HEK293T (cell line): ENCODE measurements at regions not wholly inside any gene's neighbourhood (a gene's known extent, or its start where the extent isn't known, plus 50 kb on each side); places are given as distances from the start of the nearest gene placed in this dataset.
"Not testable (repeated sequence)": the region's sequence is repeated elsewhere in the genome, so short reads cannot be mapped to it uniquely, and the experiment has no call there.

Experiments
- CTCF ChIA-PET: fragments of 350-600 bp; formaldehyde crosslinking; extraction: SDS; loops from one replicate; lab custom pipeline; 2021; ENCODE audit warnings: antibody characterized with exemption, inconsistent platforms; lab: Yijun Ruan, JAX
- POLR2A ChIA-PET: fragments of 350-600 bp; formaldehyde crosslinking; extraction: SDS; loops from one replicate; lab custom pipeline; 2020; ENCODE audit warnings: antibody characterized with exemption, inconsistent platforms; lab: Yijun Ruan, JAX
- DNase-seq: peaks from one replicate; pipeline ENCODE4 v3.0.0; 2012; ENCODE audit warnings: mixed read lengths; ENCODE audit errors: extremely low spot score
- ARNT ChIP-seq: fragments of 450-650 bp; IDR thresholded peaks from 2 replicates; pipeline ENCODE4 v1.6.1; 2017; ENCODE audit warnings: mild to moderate bottlenecking
- BHLHE40 ChIP-seq: fragments of 450-650 bp; IDR thresholded peaks from 2 replicates; pipeline ENCODE4 v1.6.1; 2016; ENCODE audit warnings: mild to moderate bottlenecking, moderate library complexity, borderline replicate concordance
- CTBP1 ChIP-seq: fragments of 450-650 bp; IDR thresholded peaks from 2 replicates; pipeline ENCODE4 v1.6.1; 2016; ENCODE audit warnings: borderline replicate concordance
- ELF4 ChIP-seq: fragments of 450-650 bp; IDR thresholded peaks from 2 replicates; pipeline ENCODE4 v1.6.1; 2017; ENCODE audit warnings: antibody characterized with exemption
- FOXA1 ChIP-seq: fragments of 450-650 bp; IDR thresholded peaks from 2 replicates; pipeline ENCODE4 v1.6.1; 2016; ENCODE audit warnings: mild to moderate bottlenecking
- FOXK2 ChIP-seq: fragments of 450-650 bp; IDR thresholded peaks from 2 replicates; pipeline ENCODE4 v1.6.1; 2016; ENCODE audit warnings: mild to moderate bottlenecking
- FOXM1 ChIP-seq: fragments of 450-650 bp; IDR thresholded peaks from 2 replicates; pipeline ENCODE4 v1.6.1; 2017; ENCODE audit warnings: mild to moderate bottlenecking, borderline replicate concordance
- HDGF ChIP-seq: fragments of 450-650 bp; IDR thresholded peaks from 2 replicates; pipeline ENCODE4 v1.6.1; 2017; ENCODE audit warnings: antibody characterized with exemption, borderline replicate concordance
- L3MBTL2 ChIP-seq: fragments of 450-650 bp; conservative IDR thresholded peaks from 2 replicates; pipeline ENCODE4 v1.6.1; 2016; ENCODE audit warnings: mild to moderate bottlenecking
- LEF1 ChIP-seq: fragments of 450-650 bp; IDR thresholded peaks from 2 replicates; pipeline ENCODE4 v1.6.1; 2017; ENCODE audit warnings: mild to moderate bottlenecking, borderline replicate concordance
- NFRKB ChIP-seq: fragments of 450-650 bp; IDR thresholded peaks from 2 replicates; pipeline ENCODE4 v1.6.1; 2016; ENCODE audit warnings: mild to moderate bottlenecking, moderate library complexity
- SP1 ChIP-seq: fragments of 450-650 bp; IDR thresholded peaks from 2 replicates; pipeline ENCODE4 v1.6.1; 2017
- SUZ12 ChIP-seq: fragments of 450-650 bp; IDR thresholded peaks from 2 replicates; pipeline ENCODE4 v1.6.1; 2016; ENCODE audit warnings: mild to moderate bottlenecking
- TARDBP ChIP-seq: fragments of 450-650 bp; IDR thresholded peaks from 2 replicates; pipeline ENCODE4 v1.6.1; 2016
- ZNF384 ChIP-seq: fragments of 450-650 bp; IDR thresholded peaks from 2 replicates; pipeline ENCODE4 v1.6.1; 2016
- TF ChIP-seq, protein P1 (sequence below): fragments of 450-650 bp; IDR thresholded peaks from 2 replicates; pipeline ENCODE4 v1.6.1; 2016

DNA sequence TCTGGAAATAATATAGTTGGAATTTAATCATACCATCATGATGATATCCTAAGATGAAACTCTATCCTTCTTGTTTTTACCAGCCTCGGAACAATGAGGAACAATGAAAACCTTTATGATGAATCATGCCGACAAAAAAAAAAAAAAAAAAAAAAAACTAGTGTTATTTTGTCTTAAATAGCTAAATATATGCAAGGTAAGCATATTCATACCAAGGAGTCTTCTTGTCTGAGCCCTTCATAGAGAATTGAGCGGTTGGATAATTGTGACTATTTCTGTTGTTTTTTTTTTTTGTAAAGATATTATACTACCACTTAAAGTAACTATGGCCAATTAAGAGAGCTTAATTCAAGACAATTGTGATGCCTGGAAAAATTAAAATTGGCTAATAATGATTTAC is 244.0 kb upstream of the PCDH9 start:
- CTCF ChIA-PET = no interaction called here
- POLR2A ChIA-PET = no interaction called here
- DNase-seq = no peak
- TF ChIP-seq FOXA1 (no peak), CTBP1 (no peak), FOXK2 (no peak), ELF4 (no peak), TARDBP (no peak)

DNA sequence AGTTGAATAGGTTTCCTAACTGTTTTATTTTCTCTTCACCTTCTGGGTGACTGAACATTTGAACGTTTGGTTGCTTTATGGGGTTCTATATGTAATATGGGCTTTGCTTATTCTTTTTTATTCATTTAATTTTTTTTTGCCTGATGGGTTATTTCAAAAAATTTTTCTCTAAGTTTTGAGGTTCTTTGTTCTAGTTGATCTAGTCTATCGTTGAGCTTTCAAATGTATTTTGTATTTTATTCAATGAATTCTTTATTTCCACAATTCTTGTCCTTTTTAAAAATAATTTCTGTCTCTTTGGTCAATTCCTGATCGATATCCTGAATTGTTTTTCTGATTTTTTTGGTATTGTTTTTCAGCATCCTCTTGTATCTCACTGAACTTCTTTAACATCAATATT is 239.5 kb upstream of the PCDH9 start:
- TF ChIP-seq TARDBP = no peak
- TF ChIP-seq FOXK2 = no peak
- no peak for TF ChIP-seq LEF1
- no peak for TF ChIP-seq BHLHE40
- TF ChIP-seq ARNT = no peak
- TF ChIP-seq FOXA1 = no peak
- no peak for TF ChIP-seq ELF4
- TF ChIP-seq HDGF = no peak
- TF ChIP-seq ZNF384 = no peak
- no peak for TF ChIP-seq FOXM1
- TF ChIP-seq CTBP1 = no peak
- no peak for TF ChIP-seq SUZ12
- TF ChIP-seq, protein P1, sequence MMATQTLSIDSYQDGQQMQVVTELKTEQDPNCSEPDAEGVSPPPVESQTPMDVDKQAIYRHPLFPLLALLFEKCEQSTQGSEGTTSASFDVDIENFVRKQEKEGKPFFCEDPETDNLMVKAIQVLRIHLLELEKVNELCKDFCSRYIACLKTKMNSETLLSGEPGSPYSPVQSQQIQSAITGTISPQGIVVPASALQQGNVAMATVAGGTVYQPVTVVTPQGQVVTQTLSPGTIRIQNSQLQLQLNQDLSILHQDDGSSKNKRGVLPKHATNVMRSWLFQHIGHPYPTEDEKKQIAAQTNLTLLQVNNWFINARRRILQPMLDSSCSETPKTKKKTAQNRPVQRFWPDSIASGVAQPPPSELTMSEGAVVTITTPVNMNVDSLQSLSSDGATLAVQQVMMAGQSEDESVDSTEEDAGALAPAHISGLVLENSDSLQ = no peak
- no peak for TF ChIP-seq SP1
- POLR2A ChIA-PET = no interaction called here
- CTCF ChIA-PET = interaction anchor here (0.5 kb wide), 1 partner anchor 1111 kb away, joined by 3 read pairs; no protein-coding TSS in a partner anchor
- no peak for DNase-seq

DNA sequence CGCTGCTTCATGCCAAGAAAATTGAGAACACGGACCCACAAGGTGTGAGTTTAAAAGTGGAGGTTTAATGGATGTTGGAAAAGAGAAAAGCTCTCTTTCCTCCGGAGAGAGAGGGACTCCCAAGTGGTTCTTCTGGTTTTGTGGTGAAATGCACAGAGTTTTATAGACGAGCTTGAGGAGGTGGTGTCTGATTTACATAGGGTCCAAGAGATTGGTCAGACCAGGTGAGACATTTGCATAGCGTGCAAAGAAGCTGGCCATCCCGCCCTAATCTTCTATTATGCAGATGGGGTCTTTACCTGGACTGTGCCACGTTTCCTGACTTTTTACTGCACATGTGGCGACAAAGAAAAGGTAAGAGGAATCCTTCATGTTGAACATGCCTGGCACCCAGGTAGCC is 236.4 kb upstream of the PCDH9 start:
- no peak for DNase-seq
- CTCF ChIA-PET = no interaction called here
- TF ChIP-seq SUZ12 = no peak
- TF ChIP-seq NFRKB = no peak
- TF ChIP-seq ZNF384 = no peak
- TF ChIP-seq ELF4 = no peak
- TF ChIP-seq TARDBP = no peak
- TF ChIP-seq BHLHE40 = no peak
- TF ChIP-seq FOXA1 = no peak
- no peak for TF ChIP-seq L3MBTL2
- TF ChIP-seq CTBP1 = no peak
- TF ChIP-seq LEF1 = no peak
- TF ChIP-seq SP1 = no peak
- no peak for TF ChIP-seq FOXM1
- TF ChIP-seq, protein P1 = no peak
- no peak for TF ChIP-seq ARNT
- POLR2A ChIA-PET = no interaction called here

DNA sequence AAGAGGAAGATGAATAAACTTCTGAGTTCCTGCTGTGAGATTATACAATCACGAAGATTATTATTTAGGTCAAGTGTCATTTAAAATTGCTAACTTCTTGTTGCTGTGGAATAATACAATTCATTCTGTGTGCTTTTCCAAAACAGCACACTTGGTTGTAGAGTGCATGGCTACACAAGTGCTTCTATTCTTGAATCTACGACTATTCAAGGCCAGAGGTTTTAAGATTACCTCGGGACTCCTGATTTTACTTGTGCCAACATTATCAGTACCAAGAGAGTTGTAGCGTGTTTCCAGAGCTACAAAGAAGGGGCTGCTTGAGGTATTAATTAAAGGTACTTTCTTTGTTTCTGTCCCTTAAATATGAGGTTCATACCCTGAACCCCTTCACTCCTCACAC is 234.0 kb upstream of the PCDH9 start:
- no peak for DNase-seq
- no peak for TF ChIP-seq FOXA1
- TF ChIP-seq NFRKB = no peak
- TF ChIP-seq BHLHE40 = no peak
- TF ChIP-seq LEF1 = no peak
- no peak for TF ChIP-seq HDGF
- TF ChIP-seq ARNT = no peak
- TF ChIP-seq ZNF384 = 0 out of 2 replicates have a peak, but pooled peaks have one; percentile 21
- no peak; the same call in 1 of the 2 replicates for TF ChIP-seq FOXM1
- POLR2A ChIA-PET = no interaction called here
- CTCF ChIA-PET = no interaction called here

DNA sequence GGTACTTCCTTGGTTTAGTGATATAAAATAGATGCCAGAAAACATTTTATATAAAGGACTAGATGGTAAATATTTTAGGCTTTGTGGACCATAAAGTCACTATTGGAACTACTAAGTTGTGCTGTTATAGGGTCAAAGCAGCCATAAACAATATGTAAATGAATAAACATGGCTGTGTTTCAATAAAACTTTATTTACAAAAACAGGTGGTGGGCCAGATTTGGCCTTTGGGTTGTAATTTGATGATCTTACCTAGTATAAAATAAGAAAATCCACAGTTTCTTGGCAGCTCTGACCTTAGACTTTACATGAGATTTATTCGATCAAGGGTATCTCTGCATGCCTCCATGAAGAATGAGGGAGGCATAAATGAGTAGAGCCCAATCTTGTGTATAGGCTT is 232.0 kb upstream of the PCDH9 start:
- POLR2A ChIA-PET = no interaction called here
- no peak for TF ChIP-seq BHLHE40
- no peak for TF ChIP-seq FOXA1
- TF ChIP-seq SP1 = no peak
- no peak for DNase-seq
- CTCF ChIA-PET = no interaction called here

DNA sequence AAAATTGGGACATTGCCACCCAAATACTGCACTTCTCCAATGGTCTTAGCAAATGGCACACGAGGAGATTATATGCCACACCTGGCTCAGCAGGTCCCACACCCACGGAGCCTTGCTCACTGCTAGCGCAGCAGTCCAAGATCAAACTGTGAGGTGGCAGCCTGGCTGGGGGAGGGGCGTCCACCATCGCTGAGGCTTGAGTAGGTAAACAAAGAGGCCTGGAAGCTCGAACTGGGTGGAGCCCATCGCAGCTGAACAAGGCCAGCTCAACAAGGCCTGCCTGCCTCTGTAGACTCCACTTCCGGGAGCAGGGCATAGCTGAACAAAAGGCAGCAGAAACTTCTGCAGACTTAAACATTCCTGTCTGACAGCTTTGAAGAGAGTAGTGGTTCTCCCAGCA is 222.4 kb upstream of the PCDH9 start:
- POLR2A ChIA-PET, CTCF ChIA-PET, DNase-seq: not testable (repeated sequence)

DNA sequence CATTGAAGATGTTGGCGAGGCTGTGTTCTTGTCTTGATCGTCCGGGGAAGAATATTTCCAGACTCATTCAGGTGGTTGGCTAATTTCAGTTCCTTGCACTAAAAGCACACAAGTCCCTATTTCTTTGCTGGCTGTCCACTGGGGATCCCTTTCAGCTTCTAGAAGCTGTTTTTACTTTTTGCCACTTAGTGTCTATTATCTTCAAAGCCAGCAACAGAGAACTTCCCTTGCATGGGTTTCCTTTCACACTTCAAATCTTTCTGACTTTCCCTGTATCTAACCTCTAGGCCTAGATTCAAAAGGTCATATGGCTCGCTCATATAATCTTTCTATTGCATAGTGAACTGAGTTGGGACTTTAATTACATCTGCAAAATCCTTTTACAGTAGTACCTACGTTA is 215.3 kb upstream of the PCDH9 start:
- no peak for DNase-seq
- CTCF ChIA-PET = interaction anchor here (0.5 kb wide), 1 partner anchor 137 kb away, joined by 3 read pairs; no protein-coding TSS in a partner anchor
- POLR2A ChIA-PET = no interaction called here
- TF ChIP-seq FOXA1 (no peak), ARNT (no peak), HDGF (no peak), NFRKB (no peak), SP1 (no peak), L3MBTL2 (no peak), ELF4 (no peak), ZNF384 (no peak)

DNA sequence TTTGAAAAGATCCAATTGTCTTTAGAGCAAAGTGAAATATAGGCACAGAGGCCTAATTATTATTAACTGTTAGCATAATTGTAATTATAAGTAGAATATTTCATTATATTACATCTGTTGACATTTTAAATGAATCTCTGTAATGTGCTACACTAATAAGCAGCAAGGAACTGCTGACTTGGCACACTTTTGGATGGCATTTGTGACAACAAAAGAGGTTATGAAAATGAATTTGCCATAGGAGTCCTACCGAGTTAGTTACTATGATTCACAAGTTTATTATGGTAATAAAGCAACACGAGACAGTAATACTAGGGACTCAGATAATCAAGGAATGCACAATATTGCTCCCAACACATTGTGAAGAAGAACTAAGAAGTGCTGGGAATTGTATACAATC is 213.8 kb upstream of the PCDH9 start:
- no peak for DNase-seq
- POLR2A ChIA-PET = no interaction called here
- TF ChIP-seq ARNT (0 out of 2 replicates have a peak, but pooled peaks have one; percentile 12), ELF4 (peak; percentile 20; the same call in 1 of the 2 replicates), HDGF (no peak)
- CTCF ChIA-PET = no interaction called here
